Stimulated activated CD4-positive, alpha-beta T cell treated with anti-CD3 and anti-CD28 coated beads, TNF-alpha, amount 100 ng/mL, for 4 hours (primary cell): ENCODE measurements at regions not wholly inside any gene's neighbourhood (a gene's known extent, or its start where the extent isn't known, plus 50 kb on each side); places are given as distances from the start of the nearest gene placed in this dataset.

Source experiments
- DNase-seq, 3 experiments: peaks; one replicate each; pipeline ENCODE4 v3.0.0-alpha.2; 2020; ENCODE audit warnings: low read depth in 3 of 3

GRCh38 chr1:228989992-228990827 lies 254.9 kb downstream of the RHOU start:
- DNase-seq, result no peak

DNA sequence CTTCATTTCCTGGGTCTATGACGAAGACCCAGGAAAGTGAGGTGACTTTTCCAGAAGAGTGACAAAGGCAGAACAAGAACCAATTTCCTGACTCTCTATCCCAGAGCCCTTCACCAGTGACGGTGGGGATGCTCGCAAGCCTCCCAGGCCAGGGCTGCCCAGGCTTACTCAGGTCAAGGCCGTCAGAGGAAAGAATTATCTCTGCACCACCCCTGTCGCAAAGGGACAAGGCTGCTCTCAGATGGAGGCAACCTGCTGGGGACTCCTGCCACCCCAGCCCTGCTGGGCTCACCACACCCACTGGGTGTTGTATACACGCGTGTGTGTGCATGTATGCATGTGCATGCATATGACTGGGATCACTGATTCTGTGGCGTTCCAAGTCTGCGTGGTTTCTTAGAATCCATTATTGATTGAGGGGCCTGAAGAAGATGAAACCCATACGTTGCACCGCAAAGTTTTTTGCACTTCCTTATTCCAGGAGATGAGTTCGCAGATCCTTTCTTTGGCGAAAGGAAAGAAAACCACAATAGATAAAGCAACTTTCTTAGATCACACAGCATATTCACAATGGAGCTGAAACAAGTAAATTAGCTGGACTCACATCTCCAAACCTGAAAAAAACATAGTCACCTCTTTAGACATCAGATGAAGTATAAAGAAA lies 255.8 kb downstream of the RHOU start:
- no peak for DNase-seq

- DNase-seq, result no peak
These were observed 256.8 kb downstream of the RHOU start for GRCh38 chr1:228992044-228992443.

DNA sequence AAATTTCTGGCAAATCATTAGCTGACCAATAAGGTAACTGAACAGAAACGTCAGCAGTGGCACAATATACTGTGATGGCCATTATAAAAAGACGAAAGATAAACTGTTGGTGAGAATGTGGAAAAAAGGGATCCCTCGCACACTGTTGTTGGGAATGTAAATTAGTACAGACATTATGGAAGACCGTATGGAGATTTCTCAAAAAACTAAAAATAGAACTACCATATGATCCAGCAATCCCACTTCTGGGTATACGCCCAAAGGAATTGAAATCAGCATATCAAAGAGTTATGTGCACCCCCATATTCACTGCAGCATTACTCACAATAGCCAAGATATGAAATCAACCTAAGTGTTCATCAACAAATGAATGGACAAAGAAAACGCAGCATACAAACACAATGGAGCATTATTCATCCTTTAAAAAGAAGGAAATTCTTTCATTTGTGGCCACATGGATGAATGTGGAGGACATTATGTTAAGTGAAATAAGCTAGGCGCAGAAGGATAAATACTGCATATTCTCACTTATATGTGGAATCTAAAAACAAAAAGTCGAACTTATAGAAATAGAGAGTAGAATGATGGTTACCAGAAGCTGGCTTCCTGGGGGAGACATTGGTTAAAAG lies 257.7 kb downstream of the RHOU start:
- DNase-seq, result no peak

- no peak for DNase-seq
These were observed 259.7 kb downstream of the RHOU start for GRCh38 chr1:228994676-228995594.

DNA sequence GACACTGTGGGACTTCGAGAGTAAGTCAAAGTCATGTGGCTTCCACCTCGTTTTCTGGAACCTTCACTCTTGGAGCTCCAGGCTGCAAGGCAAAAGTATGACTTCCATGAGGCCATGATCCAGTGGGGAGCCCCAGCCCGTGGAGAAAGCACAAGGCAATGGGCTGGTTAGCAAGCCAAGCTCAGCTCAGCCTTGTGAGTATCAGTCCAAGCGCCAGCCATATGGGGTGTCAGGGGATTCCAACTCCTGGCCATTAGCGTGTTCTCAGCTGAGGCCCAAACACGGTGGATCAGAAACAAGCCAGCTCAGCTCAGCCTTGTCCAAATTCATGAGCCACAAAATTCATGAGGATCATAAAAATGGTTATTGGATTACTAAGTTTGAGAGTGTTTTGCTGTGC lies 261.0 kb downstream of the RHOU start:
- no peak for DNase-seq

- no peak for DNase-seq
These were observed 262.5 kb downstream of the RHOU start for GRCh38 chr1:228997721-228998144.

GRCh38 chr1:228998179-228998578 lies 262.9 kb downstream of the RHOU start:
- no peak for DNase-seq

DNA sequence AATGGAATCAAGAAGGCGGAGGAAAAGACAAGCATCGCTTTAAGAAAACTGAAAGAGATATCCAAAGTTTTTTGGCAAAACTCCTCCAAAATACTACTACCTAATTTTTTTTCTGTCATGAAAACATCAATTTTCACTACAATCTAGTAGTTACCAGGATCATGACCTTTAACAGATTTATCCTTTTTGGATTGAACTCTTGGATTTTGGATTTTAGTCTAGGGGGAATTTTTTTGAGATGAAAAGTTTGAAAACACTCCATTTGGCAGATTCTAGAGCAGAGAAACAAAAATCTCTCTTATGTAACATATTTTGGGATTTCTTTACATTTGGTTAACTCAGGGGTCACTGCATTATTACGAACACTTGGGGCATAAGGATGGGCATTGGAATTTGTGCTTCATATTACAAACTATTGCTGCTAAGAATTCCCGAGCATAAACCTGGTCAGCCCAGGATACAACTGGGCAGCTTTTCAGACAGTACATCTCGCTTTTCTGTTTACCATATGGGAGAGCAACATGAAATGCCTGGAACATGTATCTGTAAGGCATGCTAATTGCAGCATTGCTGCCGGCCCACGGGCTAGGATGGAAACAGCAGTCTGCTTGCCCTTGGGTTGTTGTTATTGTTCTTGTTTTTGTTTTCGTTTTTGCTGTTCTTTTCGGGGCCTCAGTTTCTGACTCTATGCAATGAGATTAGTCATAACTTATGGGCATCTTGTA lies 264.3 kb downstream of the RHOU start:
- no peak for DNase-seq

DNA sequence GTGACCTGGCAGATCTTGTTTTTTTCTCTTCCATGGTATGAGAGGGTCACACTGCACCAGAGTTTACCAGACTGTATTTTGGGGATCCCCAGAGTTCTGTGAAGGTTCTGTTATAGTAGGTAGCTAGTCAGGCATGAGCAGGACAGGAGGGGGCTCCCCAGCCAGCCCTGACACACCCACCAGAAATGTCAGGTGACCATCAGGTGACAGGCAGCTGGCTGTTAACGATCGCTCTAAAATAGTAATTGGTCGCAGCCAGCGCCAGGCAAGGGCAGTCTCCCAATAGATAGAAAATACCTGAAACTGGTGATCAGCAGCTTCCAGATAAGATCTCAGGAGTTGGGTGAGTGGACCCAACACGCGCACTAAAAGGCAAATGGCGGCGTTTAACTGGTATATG lies 264.9 kb downstream of the RHOU start:
- no peak for DNase-seq

- DNase-seq, result no peak
These were observed 266.3 kb downstream of the RHOU start for GRCh38 chr1:229001467-229002011.

- DNase-seq, result no peak
These were observed 266.8 kb downstream of the RHOU start for GRCh38 chr1:229002037-229002436.

DNA sequence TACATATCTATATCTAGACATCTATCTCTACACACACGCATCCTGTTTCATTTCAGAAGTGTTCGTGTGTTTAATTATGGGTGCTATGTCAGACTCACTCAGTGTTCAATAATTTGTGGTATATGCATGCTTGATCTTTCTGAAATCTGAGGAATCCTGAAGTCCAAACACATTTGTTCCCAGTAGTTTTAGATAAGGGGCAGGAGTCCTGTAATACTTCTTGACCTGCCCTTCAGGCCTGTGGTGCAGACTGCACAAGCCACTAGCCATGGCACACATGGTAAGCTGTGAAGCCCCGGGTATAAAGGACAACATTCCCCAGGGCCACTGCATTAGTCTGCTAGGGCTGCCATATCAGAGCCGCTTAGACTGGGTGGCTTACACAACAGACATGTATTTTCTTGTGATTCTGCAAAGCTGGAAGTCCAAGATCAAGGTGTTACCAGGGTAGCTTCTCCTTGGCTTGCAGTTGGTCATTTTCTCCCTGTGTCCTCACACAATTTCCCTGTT lies 267.2 kb downstream of the RHOU start:
- DNase-seq, result no peak

DNA sequence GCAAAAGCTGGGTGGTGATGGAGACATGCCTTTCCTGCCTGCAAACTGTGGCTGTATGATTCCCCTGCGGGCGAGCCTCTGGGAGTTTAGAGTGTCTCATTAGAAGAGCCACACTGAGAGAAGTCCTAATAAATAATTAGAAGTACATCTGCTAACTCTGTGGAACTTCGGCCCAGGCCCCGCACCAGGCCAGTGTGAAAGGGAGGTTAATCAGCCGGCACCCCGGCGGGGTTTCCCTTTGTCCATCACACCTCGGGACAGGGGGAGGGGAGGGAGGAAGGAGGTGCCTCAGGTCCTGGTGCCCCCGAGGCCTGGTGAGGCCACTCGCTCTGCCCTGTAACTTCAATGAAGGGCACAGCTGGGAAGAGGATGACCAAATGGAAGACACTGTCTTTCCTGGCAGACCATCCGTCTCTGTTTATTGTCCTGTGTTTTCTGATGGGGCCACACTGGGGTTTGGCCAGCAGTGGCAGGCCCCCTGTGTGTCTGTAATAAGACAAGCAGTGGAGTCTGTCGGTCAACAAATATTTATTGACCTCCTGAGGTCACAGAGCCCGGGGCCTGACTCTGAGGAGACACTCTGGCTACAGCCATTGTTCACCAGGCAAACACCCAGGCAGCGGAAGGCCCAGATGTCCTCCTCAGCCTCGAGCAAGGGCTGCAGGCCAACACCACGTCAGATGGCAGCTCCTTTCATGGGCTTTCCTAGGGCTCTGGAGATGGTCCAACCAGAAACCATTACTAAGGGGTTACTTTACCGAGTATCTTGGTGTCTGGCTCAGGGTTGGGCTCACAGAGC lies 267.5 kb upstream of the RAB4A start:
- DNase-seq, result no peak

DNA sequence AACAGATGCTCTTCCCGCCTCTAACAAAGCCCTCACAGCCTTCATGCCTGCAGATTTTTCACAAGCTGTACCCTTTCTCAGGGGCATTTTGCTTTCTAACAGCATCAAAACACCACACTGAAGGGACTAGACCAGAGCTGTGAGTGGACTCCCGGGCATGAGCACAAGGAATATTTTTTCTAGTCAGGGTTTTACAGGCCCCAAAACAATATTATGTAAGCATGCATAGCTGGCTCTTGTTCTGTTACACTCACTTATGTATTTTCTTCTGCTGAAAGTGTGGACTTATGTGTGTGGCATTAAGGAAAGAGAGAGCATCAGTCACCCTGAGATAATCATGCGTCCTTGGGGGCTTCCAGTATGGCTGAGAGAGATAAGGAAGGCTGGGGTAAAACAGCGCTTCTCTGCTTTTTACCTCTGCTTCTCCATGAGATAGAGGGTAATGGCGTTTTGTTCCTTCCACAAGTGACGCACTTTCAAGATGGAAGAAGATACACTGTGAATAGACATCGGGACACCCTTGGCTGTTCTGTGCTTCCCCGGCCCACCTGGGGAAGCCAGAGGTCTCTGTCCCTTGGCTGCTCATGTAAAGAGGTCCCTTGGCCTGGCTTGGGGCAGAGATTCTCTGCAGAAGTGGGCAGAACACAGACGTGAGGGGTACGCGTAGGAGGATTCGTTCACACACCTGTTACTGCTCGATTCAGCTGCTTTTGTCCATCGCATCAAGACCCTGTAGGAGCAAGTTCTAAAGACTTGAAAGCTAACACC lies 266.7 kb upstream of the RAB4A start:
- no peak for DNase-seq

DNA sequence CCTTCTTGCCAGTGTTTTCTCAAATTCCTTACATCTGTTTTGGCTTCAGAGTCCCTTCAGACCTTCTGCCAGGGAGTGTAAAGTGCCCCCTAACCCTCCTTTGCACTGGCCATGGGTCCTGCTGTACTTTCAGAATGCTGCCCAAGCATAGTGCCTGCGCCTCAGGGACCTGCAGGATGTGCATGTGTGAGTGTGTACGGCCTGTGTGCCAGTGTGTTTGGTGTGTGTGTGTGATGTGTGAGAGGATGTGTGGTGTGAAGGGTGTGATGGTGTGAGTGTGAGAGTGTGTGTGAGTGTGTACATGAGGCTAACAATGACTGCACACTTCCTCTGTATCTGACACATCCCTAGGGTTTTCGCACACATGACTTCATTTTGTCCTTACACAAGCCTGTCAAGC lies 265.8 kb upstream of the RAB4A start:
- no peak for DNase-seq

GRCh38 chr1:229005556-229005955 lies 265.4 kb upstream of the RAB4A start:
- DNase-seq, result no peak

DNA sequence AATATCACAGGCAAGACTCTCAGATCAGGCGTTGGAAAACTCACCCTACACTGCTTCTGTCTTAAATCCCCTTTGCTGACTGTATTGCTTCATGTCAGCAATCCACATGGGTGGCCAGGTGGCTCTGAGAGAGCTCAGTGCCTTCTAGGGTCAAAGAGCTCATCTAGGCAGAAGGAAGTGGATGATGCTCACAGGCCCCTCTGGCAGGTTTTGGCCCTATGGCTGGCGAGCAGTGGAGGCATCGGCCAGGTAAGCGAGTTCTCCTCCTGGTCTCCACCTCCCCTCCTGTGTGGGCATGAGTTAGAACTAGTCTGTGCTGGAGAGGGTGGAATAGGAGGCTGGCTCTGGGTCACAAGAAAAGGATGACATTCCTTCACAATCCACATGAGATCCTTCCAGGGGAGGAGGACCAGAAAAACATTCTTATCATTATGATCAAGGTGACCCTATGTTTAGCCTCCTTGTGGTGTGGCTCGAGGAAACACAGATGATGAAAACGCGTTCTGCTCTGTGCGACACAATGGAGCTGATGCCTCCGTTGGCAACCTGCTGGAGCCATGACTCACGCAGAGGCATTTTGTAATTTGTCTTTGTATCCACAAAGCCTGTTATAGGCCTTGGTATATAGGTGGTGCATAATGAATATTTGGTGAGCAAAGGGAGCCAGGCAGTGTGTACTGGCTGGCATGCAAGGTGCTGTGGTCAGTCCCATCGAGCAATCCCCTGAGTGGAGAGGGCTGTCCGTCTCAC lies 264.6 kb upstream of the RAB4A start:
- DNase-seq, result no peak
